OCI-LY1 (cell line): ENCODE measurements at regions not wholly inside any gene's neighbourhood (a gene's known extent, or its start where the extent isn't known, plus 50 kb on each side); places are given as distances from the start of the nearest gene placed in this dataset.
"Not testable (repeated sequence)": the region's sequence is repeated elsewhere in the genome, so short reads cannot be mapped to it uniquely, and the experiment has no call there.

ENCODE experiments used
- H2AFZ ChIP-seq: fragments of 200-600 bp; sonication (generic), shearing (Covaris generic); 2 replicates; pipeline ENCODE4 v1.6.0; 2014; ENCODE audit warnings: antibody characterized with exemption, mild to moderate bottlenecking, low read length
- H3F3A ChIP-seq: fragments of 200-600 bp; sonication (generic), shearing (Covaris generic); 2 replicates; pipeline ENCODE4 v1.6.0; 2014; ENCODE audit warnings: mild to moderate bottlenecking, antibody characterized with exemption, low read length, moderate library complexity; ENCODE audit not compliant: insufficient read depth
- H3K27ac ChIP-seq: fragments of 200-600 bp; sonication (generic); 2 replicates; pipeline ENCODE4 v1.5.1; 2014; ENCODE audit warnings: low read length, mixed run types, mild to moderate bottlenecking, low read depth; ENCODE audit not compliant: poor library complexity, severe bottlenecking
- H3K27me3 ChIP-seq: fragments of 200-600 bp; sonication (generic); 2 replicates; pipeline ENCODE4 v1.6.0; 2014; ENCODE audit warnings: antibody characterized with exemption, mild to moderate bottlenecking, low read length, moderate library complexity; ENCODE audit not compliant: insufficient read depth
- H3K36me3 ChIP-seq: fragments of 200-600 bp; sonication (generic); 2 replicates; pipeline ENCODE4 v1.6.1; 2014; ENCODE audit warnings: mild to moderate bottlenecking, antibody characterized with exemption, low read length, moderate library complexity, mixed read lengths; ENCODE audit not compliant: insufficient read depth
- H3K4me1 ChIP-seq: fragments of 200-600 bp; sonication (generic); 2 replicates; pipeline ENCODE4 v1.5.1; 2014; ENCODE audit warnings: mild to moderate bottlenecking, low read length, moderate library complexity; ENCODE audit not compliant: insufficient read depth, severe bottlenecking
- H3K4me2 ChIP-seq: fragments of 200-600 bp; sonication (generic), shearing (Covaris generic); 2 replicates; pipeline ENCODE4 v1.6.1; 2014; ENCODE audit warnings: low read length
- H3K4me3 ChIP-seq: fragments of 200-600 bp; sonication (generic); 2 replicates; pipeline ENCODE4 v1.5.1; 2014; ENCODE audit warnings: low read length, low read depth, mild to moderate bottlenecking, mixed read lengths; ENCODE audit not compliant: poor library complexity, severe bottlenecking
- H3K79me2 ChIP-seq: fragments of 200-600 bp; shearing (Covaris generic); 2 replicates; pipeline ENCODE4 v1.6.1; 2016; ENCODE audit warnings: mixed run types, low read length, mixed read lengths; ENCODE audit not compliant: insufficient read depth
- H3K9ac ChIP-seq: fragments of 200-600 bp; sonication (generic), shearing (Covaris generic); 2 replicates; pipeline ENCODE4 v1.6.1; 2014; ENCODE audit warnings: mild to moderate bottlenecking, low read length, mixed read lengths
- H3K9me2 ChIP-seq: fragments of 200-600 bp; sonication (generic), shearing (Covaris generic); 2 replicates; pipeline ENCODE4 v1.6.1; 2014; ENCODE audit warnings: low read depth, mild to moderate bottlenecking, low read length, mixed read lengths
- H3K9me3 ChIP-seq: fragments of 200-600 bp; shearing (Covaris generic); 2 replicates; pipeline ENCODE4 v1.6.1; 2014; ENCODE audit warnings: low read length, mixed read lengths
- H4K20me1 ChIP-seq: fragments of 200-600 bp; sonication (generic), shearing (Covaris generic); 2 replicates; pipeline ENCODE4 v1.6.0; 2016; ENCODE audit warnings: mild to moderate bottlenecking, low read length; ENCODE audit not compliant: insufficient read depth
- EZH2 ChIP-seq: fragments of 200-600 bp; sonication (generic), shearing (Covaris generic); IDR thresholded peaks from 2 replicates; pipeline ENCODE4 v1.8.0; 2017; ENCODE audit warnings: borderline replicate concordance, mixed run types, mild to moderate bottlenecking, antibody characterized with exemption, low read length, moderate library complexity, mixed read lengths
- TF ChIP-seq, protein P1 (sequence below): fragments of 200-600 bp; sonication (generic), shearing (Covaris generic); IDR thresholded peaks from 2 replicates; pipeline ENCODE4 v1.5.1; 2017; ENCODE audit warnings: mild to moderate bottlenecking, antibody characterized with exemption, low read length, moderate library complexity, mixed read lengths

DNA sequence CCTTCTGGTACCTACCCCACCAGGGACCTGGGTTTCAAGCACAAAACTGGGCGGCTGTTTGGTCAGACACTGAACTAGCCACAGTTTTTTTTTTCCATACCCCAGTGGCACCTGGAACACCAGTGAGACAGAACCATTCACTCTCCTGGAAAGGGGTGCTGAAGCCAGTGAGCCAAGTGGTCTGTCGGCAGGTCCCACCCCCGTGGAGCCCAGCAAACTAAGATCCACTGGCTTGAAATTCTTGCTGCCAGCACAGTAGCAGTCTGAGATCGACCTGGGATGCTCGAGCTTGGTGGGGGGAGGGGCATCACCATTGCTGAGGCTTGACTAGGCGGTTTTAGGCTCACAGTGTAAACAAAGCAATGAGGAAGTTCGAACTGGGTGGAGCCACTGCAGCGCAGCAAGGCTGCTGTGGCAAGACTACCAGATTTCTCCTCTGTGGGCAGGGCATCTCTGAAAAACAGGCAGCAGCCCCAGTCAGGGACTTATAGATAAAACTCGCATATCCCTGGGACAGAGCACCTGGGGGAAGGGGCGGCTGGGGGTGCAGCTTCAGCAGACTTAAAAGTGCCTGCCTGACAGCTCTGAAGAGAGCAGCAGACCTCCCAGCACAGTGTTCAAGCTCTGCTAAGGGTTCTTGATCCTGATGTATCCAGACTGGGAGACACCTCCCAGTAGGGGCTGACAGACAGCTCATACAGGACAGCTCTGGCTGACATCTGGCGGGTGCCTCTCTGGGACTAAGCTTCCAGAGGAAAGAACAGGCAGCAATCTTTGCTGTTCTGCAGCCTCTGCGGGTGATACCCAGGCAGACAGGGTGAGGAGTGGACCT, 223.0 kb downstream of the COX18 start:
- H3K27me3 ChIP-seq = no peaks in the 10 kb centered on the region
- 0 out of 2 replicates have a peak overlapping the region, but pooled peaks have one; percentile 46 for H2AFZ ChIP-seq
- H3K36me3 ChIP-seq = no peaks in the 10 kb centered on the region
- no peaks in the 10 kb centered on the region for H3F3A ChIP-seq
- peak overlapping the region; percentile 48; the same call in 1 of the 2 replicates for H3K4me2 ChIP-seq
- TF ChIP-seq, protein P1, sequence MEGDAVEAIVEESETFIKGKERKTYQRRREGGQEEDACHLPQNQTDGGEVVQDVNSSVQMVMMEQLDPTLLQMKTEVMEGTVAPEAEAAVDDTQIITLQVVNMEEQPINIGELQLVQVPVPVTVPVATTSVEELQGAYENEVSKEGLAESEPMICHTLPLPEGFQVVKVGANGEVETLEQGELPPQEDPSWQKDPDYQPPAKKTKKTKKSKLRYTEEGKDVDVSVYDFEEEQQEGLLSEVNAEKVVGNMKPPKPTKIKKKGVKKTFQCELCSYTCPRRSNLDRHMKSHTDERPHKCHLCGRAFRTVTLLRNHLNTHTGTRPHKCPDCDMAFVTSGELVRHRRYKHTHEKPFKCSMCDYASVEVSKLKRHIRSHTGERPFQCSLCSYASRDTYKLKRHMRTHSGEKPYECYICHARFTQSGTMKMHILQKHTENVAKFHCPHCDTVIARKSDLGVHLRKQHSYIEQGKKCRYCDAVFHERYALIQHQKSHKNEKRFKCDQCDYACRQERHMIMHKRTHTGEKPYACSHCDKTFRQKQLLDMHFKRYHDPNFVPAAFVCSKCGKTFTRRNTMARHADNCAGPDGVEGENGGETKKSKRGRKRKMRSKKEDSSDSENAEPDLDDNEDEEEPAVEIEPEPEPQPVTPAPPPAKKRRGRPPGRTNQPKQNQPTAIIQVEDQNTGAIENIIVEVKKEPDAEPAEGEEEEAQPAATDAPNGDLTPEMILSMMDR = no peak
- TF ChIP-seq EZH2 = no peak
- no peak overlapping the region; the same call in 1 of the 2 replicates for H3K9ac ChIP-seq
- no peaks in the 10 kb centered on the region for H3K9me3 ChIP-seq
- H4K20me1 ChIP-seq = no peaks in the 10 kb centered on the region
- peak overlapping the region; percentile 23 for H3K4me3 ChIP-seq
- H3K27ac ChIP-seq = peak overlapping the region; percentile 34
- H3K79me2 ChIP-seq = no peaks in the 10 kb centered on the region
- peaks cover 17% of the 10 kb centered on the region for H3K4me1 ChIP-seq
- H3K9me2 ChIP-seq = no peaks in the 10 kb centered on the region

DNA sequence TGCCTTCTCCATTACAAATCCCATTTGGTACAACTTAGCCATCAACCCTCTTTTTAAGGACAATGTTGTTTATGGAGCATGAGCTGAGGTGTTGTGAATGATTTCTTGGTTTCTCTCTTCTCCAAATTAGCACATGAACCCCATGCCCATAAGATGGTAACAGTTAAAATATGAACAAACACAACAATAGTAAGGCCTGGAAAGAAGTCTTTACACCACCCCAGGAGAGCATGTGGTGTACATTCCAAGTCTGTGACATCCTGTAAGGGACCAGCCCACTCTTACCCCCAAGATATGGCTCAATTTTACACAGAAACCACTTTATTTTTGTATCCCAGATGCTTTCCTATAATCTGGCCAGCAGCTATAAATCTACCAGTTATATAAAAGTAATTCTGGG, 226.1 kb downstream of the COX18 start:
- no peaks in the 10 kb centered on the region for H4K20me1 ChIP-seq
- H3K9ac ChIP-seq = no peak overlapping the region
- H3K27ac ChIP-seq = no peak overlapping the region
- peaks cover 17% of the 10 kb centered on the region for H3K4me1 ChIP-seq
- TF ChIP-seq, protein P1 = no peak
- no peak for TF ChIP-seq EZH2
- H3F3A ChIP-seq = no peaks in the 10 kb centered on the region
- no peak overlapping the region for H3K4me2 ChIP-seq
- no peaks in the 10 kb centered on the region for H3K36me3 ChIP-seq
- H3K27me3 ChIP-seq = no peaks in the 10 kb centered on the region
- no peaks in the 10 kb centered on the region for H3K9me3 ChIP-seq
- no peak overlapping the region for H2AFZ ChIP-seq
- no peak overlapping the region for H3K4me3 ChIP-seq
- no peaks in the 10 kb centered on the region for H3K79me2 ChIP-seq
- H3K9me2 ChIP-seq = no peaks in the 10 kb centered on the region

GRCh38 chr4:72842323-72842722, 227.2 kb downstream of the COX18 start:
- Histone ChIP-seq H3F3A (no peaks in the 10 kb centered on the region), H3K9me3 (no peaks in the 10 kb centered on the region), H3K4me2 (no peak overlapping the region), H2AFZ (no peak overlapping the region), H3K79me2 (no peaks in the 10 kb centered on the region), H3K36me3 (no peaks in the 10 kb centered on the region), H3K27ac (no peak overlapping the region), H3K9ac (no peak overlapping the region), H3K4me1 (peaks cover 17% of the 10 kb centered on the region), H3K9me2 (no peaks in the 10 kb centered on the region), H4K20me1 (no peaks in the 10 kb centered on the region), H3K27me3 (no peaks in the 10 kb centered on the region), H3K4me3 (no peak overlapping the region)
- TF ChIP-seq, protein P1 = no peak
- no peak for TF ChIP-seq EZH2

DNA sequence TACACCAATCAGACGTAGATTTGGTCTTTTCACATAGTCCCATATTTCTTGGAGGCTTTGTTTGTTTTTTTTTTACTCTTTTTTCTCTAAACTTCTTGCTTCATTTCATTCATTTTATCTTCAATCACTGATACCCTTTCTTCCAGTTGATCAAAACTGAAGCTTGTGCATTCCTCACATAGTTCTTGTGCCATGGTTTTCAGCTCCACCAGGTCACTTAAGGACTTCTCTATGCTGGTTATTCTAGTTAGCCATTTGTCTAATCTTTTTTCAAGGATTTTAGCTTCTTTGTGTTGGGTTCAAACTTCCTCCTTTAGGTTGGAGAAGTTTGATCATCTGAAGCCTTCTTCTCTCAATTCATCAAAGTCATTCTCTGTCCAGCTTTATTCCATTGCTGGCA, 229.3 kb downstream of the COX18 start:
- H3K4me3 ChIP-seq, H4K20me1 ChIP-seq, H2AFZ ChIP-seq, H3K9me2 ChIP-seq, H3F3A ChIP-seq, H3K9ac ChIP-seq, H3K79me2 ChIP-seq, H3K36me3 ChIP-seq, H3K9me3 ChIP-seq, H3K4me2 ChIP-seq, H3K4me1 ChIP-seq, H3K27me3 ChIP-seq, H3K27ac ChIP-seq: not testable (repeated sequence)
